HFFc6 (cell line): ENCODE measurements at regions not wholly inside any gene's neighbourhood (a gene's known extent, or its start where the extent isn't known, plus 50 kb on each side); places are given as distances from the start of the nearest gene placed in this dataset.
"Not testable (repeated sequence)": the region's sequence is repeated elsewhere in the genome, so short reads cannot be mapped to it uniquely, and the experiment has no call there.

Experiments
- DNase-seq: peaks from one replicate; pipeline ENCODE4 v3.0.0-alpha.2; 2018
- H3K27ac Mint-ChIP-seq: 2 replicates; pipeline ENCODE4 v1.8.0; 2020; ENCODE audit warnings: mild to moderate bottlenecking, mixed read lengths
- H3K27me3 Mint-ChIP-seq: 2 replicates; pipeline ENCODE4 v1.8.0; 2021; ENCODE audit warnings: mild to moderate bottlenecking, moderate library complexity, mixed read lengths; ENCODE audit not compliant: insufficient read depth
- H3K36me3 Mint-ChIP-seq: 2 replicates; pipeline ENCODE4 v1.8.0; 2021; ENCODE audit warnings: low read depth, mixed read lengths
- H3K4me1 Mint-ChIP-seq: 2 replicates; pipeline ENCODE4 v1.8.0; 2020; ENCODE audit warnings: low read depth, mixed read lengths
- H3K4me3 Mint-ChIP-seq: 2 replicates; pipeline ENCODE4 v1.8.0; 2020; ENCODE audit warnings: mild to moderate bottlenecking, moderate library complexity, mixed read lengths
- H3K9me3 Mint-ChIP-seq: 2 replicates; pipeline ENCODE4 v1.8.0; 2020; ENCODE audit warnings: mild to moderate bottlenecking, mixed read lengths
- CTCF ChIP-seq: fragments of 200-600 bp; sonication (generic); IDR thresholded peaks from 2 replicates; pipeline ENCODE4 v1.5.0; 2021; ENCODE audit warnings: antibody characterized with exemption, mild to moderate bottlenecking

GRCh38 chrY:20042993-20043392 is 298.5 kb upstream of the KDM5D start:
- Mint-ChIP-seq H3K27me3 (peaks cover 2% of the 10 kb centered on the region; the same call in 1 of the 2 replicates), H3K36me3 (no peaks in the 10 kb centered on the region), H3K4me1 (no peaks in the 10 kb centered on the region), H3K27ac (no peak overlapping the region), H3K4me3 (no peak overlapping the region), H3K9me3 (peaks cover 1% of the 10 kb centered on the region; the same call in 1 of the 2 replicates)
- DNase-seq = no peak
- TF ChIP-seq CTCF = no peak

DNA sequence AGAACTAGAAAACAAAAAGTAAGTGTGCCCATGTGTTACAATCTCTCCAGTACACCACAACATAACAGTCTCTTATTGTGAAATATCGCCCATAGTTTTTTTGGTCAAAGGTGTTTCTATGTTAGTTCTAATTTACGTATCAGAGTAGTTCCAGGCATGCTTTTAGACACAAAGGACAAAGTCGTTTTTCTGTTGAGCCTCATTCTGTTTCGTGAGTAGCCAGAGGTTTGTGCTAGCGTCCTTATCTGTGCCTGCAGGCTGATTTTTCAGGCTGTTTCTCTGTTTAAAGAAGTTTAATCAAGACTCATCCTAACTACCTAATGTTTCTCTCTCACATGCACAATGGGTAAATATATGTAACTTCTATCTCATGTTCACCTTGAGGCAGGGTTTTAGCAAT is 281.1 kb upstream of the KDM5D start:
- Mint-ChIP-seq H3K4me3 (no peak overlapping the region), H3K9me3 (no peaks in the 10 kb centered on the region), H3K27me3 (no peaks in the 10 kb centered on the region), H3K36me3 (peaks cover 3% of the 10 kb centered on the region; the same call in 1 of the 2 replicates), H3K4me1 (no peaks in the 10 kb centered on the region), H3K27ac (no peak overlapping the region)
- no peak for TF ChIP-seq CTCF
- DNase-seq = no peak

GRCh38 chrY:19993410-19993809 is 248.9 kb upstream of the KDM5D start:
- not testable (repeated sequence) for H3K27me3 Mint-ChIP-seq, H3K36me3 Mint-ChIP-seq, H3K4me1 Mint-ChIP-seq, H3K27ac Mint-ChIP-seq, DNase-seq, H3K4me3 Mint-ChIP-seq
- peaks cover 25% of the 10 kb centered on the region; the same call in 1 of the 2 replicates for H3K9me3 Mint-ChIP-seq

DNA sequence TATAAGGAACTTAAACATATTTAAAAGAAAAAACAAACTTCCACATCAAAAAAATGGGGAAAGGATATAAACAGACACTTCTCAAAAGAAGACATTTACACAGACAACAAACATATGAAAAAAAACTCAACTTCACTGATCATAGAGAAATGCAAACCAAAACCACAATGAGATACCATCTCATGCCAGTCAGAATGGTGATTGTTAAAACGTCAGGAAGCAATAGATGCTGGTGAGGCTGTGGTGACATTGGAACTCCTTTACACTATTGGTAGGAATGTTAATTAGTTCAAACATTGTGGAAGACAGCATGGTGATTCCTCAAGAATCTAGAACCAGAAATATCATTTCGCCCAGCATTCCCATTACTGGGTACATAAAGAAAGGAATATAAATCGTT is 228.5 kb upstream of the KDM5D start:
- DNase-seq = no peak
- H3K27me3 Mint-ChIP-seq = no peaks in the 10 kb centered on the region
- no peak overlapping the region for H3K4me3 Mint-ChIP-seq
- no peaks in the 10 kb centered on the region for H3K36me3 Mint-ChIP-seq
- H3K9me3 Mint-ChIP-seq = no peaks in the 10 kb centered on the region; the same call in 1 of the 2 replicates
- no peaks in the 10 kb centered on the region for H3K4me1 Mint-ChIP-seq
- TF ChIP-seq CTCF = no peak
- H3K27ac Mint-ChIP-seq = no peak overlapping the region

DNA sequence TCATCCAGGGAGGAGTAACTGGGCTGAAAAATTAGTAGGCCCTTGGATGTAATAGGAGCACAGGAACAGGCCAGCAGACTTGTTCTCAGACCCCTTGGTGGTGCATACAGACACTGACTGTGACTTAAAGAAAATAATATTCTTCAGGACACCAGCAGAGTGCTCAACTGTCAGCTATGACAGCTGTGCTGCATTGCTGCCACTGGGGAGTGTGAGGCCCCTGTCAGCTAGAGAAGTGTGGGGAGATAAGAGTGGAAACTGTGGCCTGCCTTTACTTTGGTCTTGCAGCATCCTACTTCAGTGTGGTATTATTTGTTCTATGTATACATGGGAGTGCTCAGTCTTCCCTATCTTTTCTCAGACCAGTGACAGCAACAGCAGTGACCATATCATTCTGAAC is 203.2 kb upstream of the KDM5D start:
- no peak overlapping the region for H3K4me3 Mint-ChIP-seq
- peaks cover 4% of the 10 kb centered on the region for H3K9me3 Mint-ChIP-seq
- no peak for TF ChIP-seq CTCF
- H3K27ac Mint-ChIP-seq = no peak overlapping the region
- DNase-seq = no peak
- no peaks in the 10 kb centered on the region for H3K36me3 Mint-ChIP-seq
- H3K27me3 Mint-ChIP-seq = no peaks in the 10 kb centered on the region
- no peaks in the 10 kb centered on the region for H3K4me1 Mint-ChIP-seq

- H3K9me3 Mint-ChIP-seq = peaks cover 10% of the 10 kb centered on the region
- no peak overlapping the region for H3K4me3 Mint-ChIP-seq
These were observed 154.5 kb upstream of the KDM5D start for GRCh38 chrY:19899011-19899410.

More at GRCh38 chrY:19899011-19899410, 154.5 kb upstream of the KDM5D start:
- no peak for TF ChIP-seq CTCF
- no peak overlapping the region for H3K27ac Mint-ChIP-seq
- no peaks in the 10 kb centered on the region for H3K36me3 Mint-ChIP-seq
- no peaks in the 10 kb centered on the region for H3K4me1 Mint-ChIP-seq
- peaks cover 2% of the 10 kb centered on the region for H3K27me3 Mint-ChIP-seq
- no peak for DNase-seq
